Left lung (tissue), 4 donors: ENCODE measurements at regions not wholly inside any gene's neighbourhood (a gene's known extent, or its start where the extent isn't known, plus 50 kb on each side); places are given as distances from the start of the nearest gene placed in this dataset.

ENCODE experiments used
- ATAC-seq: fragments of 200-7000 bp; cut with Tn5 transposase; one replicate; pipeline ENCODE4 v1.9.1; 2020; ENCODE audit warnings: moderate library complexity
- DNase-seq, 4 donors: peaks; one replicate each; pipeline ENCODE4 v3.0.0-alpha.2; 2013 to 2020
- H3K27ac ChIP-seq, 2 donors: fragments of 200-600 bp; sonication (generic) in 1 of 2; one replicate each; pipeline versions ENCODE4 v1.5.0 to v1.8.0; 2020 to 2021
- H3K27me3 ChIP-seq, 2 donors: fragments of 200-600 bp; sonication (generic) in 1 of 2; one replicate each; pipeline versions ENCODE4 v1.5.0 to v1.8.0; 2020 to 2021
- H3K36me3 ChIP-seq, 2 donors: fragments of 200-600 bp; sonication (generic) in 1 of 2; one replicate each; pipeline versions ENCODE4 v1.5.0 to v1.8.0; 2020 to 2021
- H3K4me1 ChIP-seq, 2 donors: fragments of 200-600 bp; one replicate each; pipeline ENCODE4 v1.8.0; 2021
- H3K4me3 ChIP-seq, 2 donors: fragments of 200-600 bp; sonication (generic) in 1 of 2; one replicate each; pipeline versions ENCODE4 v1.5.0 to v1.8.0; 2020 to 2021; ENCODE audit warnings: mild to moderate bottlenecking in 1 of 2
- H3K9me3 ChIP-seq, 2 donors: fragments of 200-600 bp; sonication (generic) in 1 of 2; one replicate each; pipeline versions ENCODE4 v1.5.0 to v1.8.0; 2020 to 2021
- intact Hi-C, 2 donors: fragments of 100-400 bp; cut with DNase I; formaldehyde crosslinking; loops; one replicate each; pipeline versions ENCODE4 v1.11.2 to v1.14.2; 2022
- TF ChIP-seq, protein P1 (sequence below), 2 donors: fragments of 200-600 bp; sonication (generic) in 1 of 2; IDR thresholded peaks; one replicate each; pipeline versions ENCODE4 v1.5.0 to v1.8.0; 2021; ENCODE audit warnings: antibody characterized with exemption in 2 of 2
- donor health status: DM: no; HTN: yes; CAD: no.
- donor health status: DM: no; HTN: no; CAD: no.

DNA sequence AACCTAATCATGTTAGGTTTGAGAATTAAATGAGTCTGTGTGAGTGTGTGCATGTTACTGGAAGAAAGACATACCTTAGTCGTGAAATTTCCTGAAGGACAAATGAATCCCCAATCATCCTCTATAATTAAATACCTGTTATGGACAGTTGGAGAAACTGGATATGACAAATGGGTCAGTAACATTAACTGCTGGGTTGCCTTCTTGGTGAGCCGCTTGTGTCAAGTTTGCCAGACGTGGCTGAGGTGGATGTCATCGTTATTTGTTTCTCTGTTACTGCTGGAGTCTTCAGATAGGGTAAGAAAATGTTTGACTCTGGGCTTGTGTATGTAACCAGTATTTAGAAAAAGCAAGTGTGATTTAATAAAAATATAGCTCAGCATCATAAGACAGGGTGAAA is 131.6 kb downstream of the CAND1 start:
- no peak overlapping the region for H3K4me3 ChIP-seq
- H3K27me3 ChIP-seq, result no peaks in the 10 kb centered on the region
- TF ChIP-seq, protein P1, sequence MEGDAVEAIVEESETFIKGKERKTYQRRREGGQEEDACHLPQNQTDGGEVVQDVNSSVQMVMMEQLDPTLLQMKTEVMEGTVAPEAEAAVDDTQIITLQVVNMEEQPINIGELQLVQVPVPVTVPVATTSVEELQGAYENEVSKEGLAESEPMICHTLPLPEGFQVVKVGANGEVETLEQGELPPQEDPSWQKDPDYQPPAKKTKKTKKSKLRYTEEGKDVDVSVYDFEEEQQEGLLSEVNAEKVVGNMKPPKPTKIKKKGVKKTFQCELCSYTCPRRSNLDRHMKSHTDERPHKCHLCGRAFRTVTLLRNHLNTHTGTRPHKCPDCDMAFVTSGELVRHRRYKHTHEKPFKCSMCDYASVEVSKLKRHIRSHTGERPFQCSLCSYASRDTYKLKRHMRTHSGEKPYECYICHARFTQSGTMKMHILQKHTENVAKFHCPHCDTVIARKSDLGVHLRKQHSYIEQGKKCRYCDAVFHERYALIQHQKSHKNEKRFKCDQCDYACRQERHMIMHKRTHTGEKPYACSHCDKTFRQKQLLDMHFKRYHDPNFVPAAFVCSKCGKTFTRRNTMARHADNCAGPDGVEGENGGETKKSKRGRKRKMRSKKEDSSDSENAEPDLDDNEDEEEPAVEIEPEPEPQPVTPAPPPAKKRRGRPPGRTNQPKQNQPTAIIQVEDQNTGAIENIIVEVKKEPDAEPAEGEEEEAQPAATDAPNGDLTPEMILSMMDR (IDR thresholded peaks at IDR 0.05), result no peak
- H3K36me3 ChIP-seq, result no peaks in the 10 kb centered on the region
- peaks cover 0 to 3% of the 10 kb centered on the region in 2 donors for H3K9me3 ChIP-seq
- DNase-seq, result no peak
- ATAC-seq, result no peak
- intact Hi-C loops, result no loop called here
- H3K27ac ChIP-seq, result no peak overlapping the region
- H3K4me1 ChIP-seq, result no peaks in the 10 kb centered on the region

DNA sequence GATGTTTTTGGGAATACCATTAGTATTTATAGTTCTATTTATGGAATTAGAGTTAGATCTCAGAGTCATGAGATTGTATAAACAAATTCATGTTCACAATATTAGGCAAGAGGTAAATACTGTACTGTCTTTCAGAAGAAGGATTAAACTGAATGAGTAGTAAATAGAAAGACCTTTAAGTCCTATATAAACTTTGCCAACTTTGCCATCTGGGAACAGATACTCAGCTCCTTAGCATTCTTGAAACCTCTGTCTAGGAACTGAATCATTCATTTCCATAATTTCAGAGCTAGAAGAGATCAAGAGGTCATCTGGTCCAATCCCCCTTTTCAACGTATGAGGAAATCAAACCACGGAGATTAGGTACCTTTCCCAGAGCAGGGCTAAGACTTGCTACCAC is 141.1 kb downstream of the CAND1 start:
- H3K4me1 ChIP-seq, result no peaks in the 10 kb centered on the region
- peaks cover 0 to 3% of the 10 kb centered on the region in 2 donors for H3K9me3 ChIP-seq
- TF ChIP-seq, protein P1 (IDR thresholded peaks at IDR 0.05), result no peak
- H3K36me3 ChIP-seq, result no peaks in the 10 kb centered on the region
- DNase-seq, result no peak
- intact Hi-C loops, result loop anchor here in 1 of 2 donors (10.0 kb wide), 1 partner anchor 45 kb away; no protein-coding TSS in a partner anchor
- H3K4me3 ChIP-seq, result no peak overlapping the region
- no peak overlapping the region for H3K27ac ChIP-seq
- ATAC-seq, result no peak
- H3K27me3 ChIP-seq, result no peaks in the 10 kb centered on the region

DNA sequence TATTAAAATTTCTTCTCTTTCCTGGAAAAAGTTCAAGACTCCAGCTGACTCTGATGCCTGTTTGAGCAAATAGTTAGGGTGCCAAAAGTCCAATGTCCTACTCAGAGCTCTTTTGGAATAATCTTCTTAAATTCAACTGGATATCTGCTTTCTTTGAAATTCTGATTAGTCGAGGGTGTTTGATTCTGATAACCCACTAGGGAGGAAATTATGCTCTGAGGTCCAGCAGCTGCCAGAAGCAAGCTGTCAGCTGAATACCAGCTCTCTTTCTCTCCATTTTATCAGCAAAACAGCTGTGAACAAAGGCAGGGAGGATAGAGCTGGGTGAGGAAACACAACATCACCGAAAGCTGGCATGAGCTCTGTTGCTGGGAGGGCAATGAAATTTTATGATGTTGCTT is 141.5 kb downstream of the CAND1 start:
- no peak for ATAC-seq
- H3K27me3 ChIP-seq, result no peaks in the 10 kb centered on the region
- H3K4me3 ChIP-seq, result no peak overlapping the region
- TF ChIP-seq, protein P1 (IDR thresholded peaks at IDR 0.05), result no peak
- intact Hi-C loops, result loop anchor here in 1 of 2 donors (10.0 kb wide), 1 partner anchor 46 kb away; no protein-coding TSS in a partner anchor
- no peak overlapping the region for H3K27ac ChIP-seq
- no peaks in the 10 kb centered on the region for H3K9me3 ChIP-seq
- no peaks in the 10 kb centered on the region for H3K36me3 ChIP-seq
- peak in 1 of 4 donors; percentile 11 for DNase-seq
- no peaks in the 10 kb centered on the region for H3K4me1 ChIP-seq

DNA sequence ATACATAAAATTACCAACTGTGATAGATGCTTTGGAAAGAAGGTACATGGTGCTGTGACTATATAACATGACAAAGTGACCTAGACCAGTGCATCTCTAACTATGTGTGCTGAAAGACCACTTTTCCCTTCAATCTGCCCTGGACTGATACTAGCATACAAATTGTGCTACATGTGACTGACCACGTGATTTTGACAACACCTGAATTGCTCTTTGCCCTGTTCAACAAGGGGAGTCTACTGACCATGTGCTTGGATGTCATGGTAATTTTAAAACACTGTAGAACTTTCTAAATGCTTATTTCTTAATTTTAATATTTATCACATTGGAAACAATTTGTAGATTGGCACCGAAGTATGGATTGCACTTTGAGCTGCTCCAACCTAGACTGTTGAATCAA is 142.4 kb downstream of the CAND1 start:
- no peak for ATAC-seq
- no peak for DNase-seq
- Histone ChIP-seq H3K9me3 (no peaks in the 10 kb centered on the region), H3K27me3 (no peaks in the 10 kb centered on the region), H3K27ac (no peak overlapping the region), H3K36me3 (no peaks in the 10 kb centered on the region), H3K4me1 (no peaks in the 10 kb centered on the region), H3K4me3 (no peak overlapping the region)
- intact Hi-C loops, result loop anchor here in 1 of 2 donors (10.0 kb wide), 1 partner anchor 47 kb away; no protein-coding TSS in a partner anchor
- TF ChIP-seq, protein P1 (IDR thresholded peaks at IDR 0.05), result no peak

- Histone ChIP-seq H3K36me3 (no peaks in the 10 kb centered on the region), H3K4me1 (no peaks in the 10 kb centered on the region), H3K27ac (no peak overlapping the region), H3K4me3 (no peak overlapping the region), H3K9me3 (no peaks in the 10 kb centered on the region), H3K27me3 (no peaks in the 10 kb centered on the region)
- intact Hi-C loops, result loop anchor here in 1 of 2 donors (10.0 kb wide), 1 partner anchor 49 kb away; no protein-coding TSS in a partner anchor
- no peak for DNase-seq
- no peak for ATAC-seq
- TF ChIP-seq, protein P1 (IDR thresholded peaks at IDR 0.05), result no peak
Measured at GRCh38 chr12:67413577-67413976, 144.4 kb downstream of the CAND1 start.
